GM18517 (cell line): ENCODE measurements at regions not wholly inside any gene's neighbourhood (a gene's known extent, or its start where the extent isn't known, plus 50 kb on each side); places are given as distances from the start of the nearest gene placed in this dataset.

Source experiments
- ATAC-seq: cut with Tn5 transposase; IDR thresholded peaks from one replicate; pipeline ENCODE4 v1.9.1; 2021; ENCODE audit warnings: mild to moderate bottlenecking, moderate library complexity; ENCODE audit not compliant: unreplicated experiment

DNA sequence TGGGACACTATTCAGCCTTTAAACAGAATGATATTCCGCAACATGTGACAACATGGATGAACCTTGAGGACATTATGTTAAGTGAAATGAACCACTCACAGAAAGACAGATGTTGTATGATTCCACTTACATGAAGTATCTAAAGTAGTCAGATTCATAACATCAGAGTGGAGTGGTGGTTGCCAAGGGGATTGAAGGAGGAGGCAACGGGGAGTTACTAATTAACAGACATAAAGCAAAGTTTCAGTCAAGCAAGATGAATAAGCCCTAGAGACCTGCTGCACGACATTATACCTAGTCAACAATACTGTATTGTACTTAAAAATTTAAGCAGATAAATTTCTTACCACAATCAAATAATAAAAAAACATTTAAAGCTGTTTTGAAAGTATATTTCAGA is 105.0 kb upstream of the NR0B1 start:
- peak; percentile 81 for ATAC-seq

DNA sequence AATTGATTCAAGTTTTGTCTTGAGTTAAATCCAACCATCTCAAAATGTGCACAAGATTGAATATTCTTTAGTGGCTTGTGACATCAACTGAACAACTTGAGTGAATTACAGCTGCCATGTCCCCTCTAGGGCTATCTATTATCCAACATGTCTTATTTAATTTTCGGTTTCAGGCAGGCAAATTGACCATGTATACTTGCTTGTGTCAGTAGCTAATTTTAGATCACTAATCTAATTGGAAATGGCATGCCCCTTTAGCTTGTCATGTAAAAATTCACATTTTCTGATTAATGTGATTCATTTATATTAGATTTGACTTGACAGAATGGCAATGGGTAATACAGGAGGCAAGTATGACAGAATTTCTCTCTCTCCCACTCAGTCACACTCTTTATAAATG is 93.2 kb upstream of the NR0B1 start:
- ATAC-seq, result no peak

DNA sequence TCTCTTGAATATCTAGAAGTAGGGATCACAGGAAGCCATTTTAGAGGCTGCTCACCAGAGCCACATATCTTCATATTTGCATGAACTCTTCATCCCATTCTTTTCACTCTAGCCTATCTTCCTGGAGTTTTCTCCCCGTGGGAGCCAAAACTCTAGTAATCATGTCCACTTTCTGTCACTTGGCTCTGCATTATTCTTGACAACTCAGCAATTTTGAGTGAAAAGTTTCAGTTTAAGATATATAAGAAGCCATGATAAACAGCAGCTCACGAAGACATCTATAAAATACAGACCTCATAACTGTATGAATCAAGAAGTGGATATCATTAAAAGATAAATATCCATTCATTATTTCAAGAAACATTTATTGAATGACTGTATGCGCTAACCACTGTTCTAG is 79.1 kb upstream of the NR0B1 start:
- ATAC-seq, result no peak

DNA sequence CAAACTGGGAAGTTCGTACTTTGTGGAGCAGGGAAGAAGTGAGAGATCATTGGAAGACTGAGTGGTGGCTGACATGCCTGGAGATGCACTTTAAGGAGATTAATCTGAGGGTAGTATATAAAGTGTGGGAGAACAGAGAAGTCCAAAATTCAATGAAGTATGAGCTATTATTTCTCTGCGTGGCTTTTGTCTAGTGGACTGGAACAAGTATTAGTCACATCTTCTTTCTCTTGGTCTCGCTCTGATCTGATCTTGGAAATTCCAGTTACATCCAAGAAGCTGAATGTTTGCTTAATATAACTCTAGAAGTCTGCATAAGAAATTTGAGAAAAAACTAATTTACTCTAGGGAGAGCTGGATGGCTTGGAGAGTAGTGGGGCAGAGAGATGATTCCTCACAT is 64.8 kb upstream of the NR0B1 start:
- no peak for ATAC-seq

DNA sequence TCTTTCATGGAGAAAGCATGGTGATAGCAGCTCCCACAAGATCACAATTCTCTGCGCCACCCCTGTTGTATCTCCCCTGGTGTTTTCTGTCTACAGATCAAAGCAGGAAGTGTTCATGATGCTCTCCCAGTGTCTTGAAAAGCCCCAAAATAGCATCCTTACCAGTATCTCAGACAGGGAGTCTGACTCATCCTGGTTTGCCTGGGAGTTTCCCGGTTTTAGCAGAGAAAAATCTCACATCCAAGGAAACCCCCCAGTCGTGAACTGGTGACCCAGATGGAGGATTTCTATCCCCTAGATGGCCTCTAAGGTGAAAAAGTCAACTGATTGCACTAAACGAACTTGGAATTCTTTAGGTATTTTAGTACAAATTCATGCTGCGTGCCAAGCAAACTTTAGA is 64.3 kb upstream of the NR0B1 start:
- ATAC-seq, result no peak

DNA sequence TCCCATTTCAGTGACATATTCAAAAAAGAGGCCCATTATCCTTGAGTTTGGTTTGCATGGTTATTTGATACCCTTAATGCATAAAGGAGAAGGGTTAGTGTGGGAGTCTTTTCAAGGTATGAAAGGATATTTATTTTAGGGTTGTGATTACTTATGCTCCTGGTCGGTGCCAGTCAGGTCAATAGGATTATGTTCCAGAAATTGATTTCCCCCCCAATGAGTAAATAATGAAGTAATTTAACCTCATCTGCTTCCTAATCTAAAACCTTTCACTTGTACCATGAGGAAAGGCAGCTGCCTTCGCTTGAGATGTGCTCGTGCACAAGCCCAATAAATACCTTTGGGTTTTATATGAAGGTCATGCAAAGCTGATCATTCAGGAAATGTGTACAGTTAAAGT is 55.0 kb upstream of the NR0B1 start:
- ATAC-seq, result no peak
